Epithelial cell of proximal tubule (primary cell): ENCODE measurements at regions not wholly inside any gene's neighbourhood (a gene's known extent, or its start where the extent isn't known, plus 50 kb on each side); places are given as distances from the start of the nearest gene placed in this dataset.

Source experiments
- DNase-seq: peaks from one replicate; pipeline ENCODE4 v3.0.0-alpha.2; 2011; ENCODE audit warnings: low read depth
- H3K4me3 ChIP-seq: 2 replicates; pipeline ENCODE4 v1.5.1; 2011; ENCODE audit warnings: low read depth, mild to moderate bottlenecking, low read length
- TF ChIP-seq, protein P1 (sequence below): conservative IDR thresholded peaks from 2 replicates; pipeline ENCODE4 v1.5.1; 2012; ENCODE audit warnings: low read depth, mild to moderate bottlenecking, low read length

DNA sequence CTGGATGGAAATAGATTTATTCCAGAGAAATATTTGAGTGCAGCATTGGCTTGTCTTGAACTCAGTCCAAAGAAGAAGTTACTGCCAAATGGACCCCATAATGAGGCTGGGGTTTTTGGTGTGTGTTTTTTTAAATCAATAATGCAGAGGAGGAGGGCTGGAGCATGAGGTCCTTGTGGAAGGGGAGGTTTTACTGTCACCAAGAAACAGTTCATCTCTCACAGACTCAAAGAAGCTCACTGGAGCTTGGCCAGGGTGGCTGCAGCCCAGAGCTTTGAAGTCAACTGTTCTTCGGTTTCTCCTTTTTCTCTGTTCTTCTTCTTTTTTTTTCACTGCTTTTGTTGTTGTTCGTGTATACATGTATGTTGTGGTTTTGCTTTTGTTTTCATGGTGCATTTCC is 377.7 kb downstream of the FBXW7 start:
- no peak for DNase-seq
- TF ChIP-seq, protein P1, sequence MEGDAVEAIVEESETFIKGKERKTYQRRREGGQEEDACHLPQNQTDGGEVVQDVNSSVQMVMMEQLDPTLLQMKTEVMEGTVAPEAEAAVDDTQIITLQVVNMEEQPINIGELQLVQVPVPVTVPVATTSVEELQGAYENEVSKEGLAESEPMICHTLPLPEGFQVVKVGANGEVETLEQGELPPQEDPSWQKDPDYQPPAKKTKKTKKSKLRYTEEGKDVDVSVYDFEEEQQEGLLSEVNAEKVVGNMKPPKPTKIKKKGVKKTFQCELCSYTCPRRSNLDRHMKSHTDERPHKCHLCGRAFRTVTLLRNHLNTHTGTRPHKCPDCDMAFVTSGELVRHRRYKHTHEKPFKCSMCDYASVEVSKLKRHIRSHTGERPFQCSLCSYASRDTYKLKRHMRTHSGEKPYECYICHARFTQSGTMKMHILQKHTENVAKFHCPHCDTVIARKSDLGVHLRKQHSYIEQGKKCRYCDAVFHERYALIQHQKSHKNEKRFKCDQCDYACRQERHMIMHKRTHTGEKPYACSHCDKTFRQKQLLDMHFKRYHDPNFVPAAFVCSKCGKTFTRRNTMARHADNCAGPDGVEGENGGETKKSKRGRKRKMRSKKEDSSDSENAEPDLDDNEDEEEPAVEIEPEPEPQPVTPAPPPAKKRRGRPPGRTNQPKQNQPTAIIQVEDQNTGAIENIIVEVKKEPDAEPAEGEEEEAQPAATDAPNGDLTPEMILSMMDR, result no peak
- H3K4me3 ChIP-seq, result no peak overlapping the region

DNA sequence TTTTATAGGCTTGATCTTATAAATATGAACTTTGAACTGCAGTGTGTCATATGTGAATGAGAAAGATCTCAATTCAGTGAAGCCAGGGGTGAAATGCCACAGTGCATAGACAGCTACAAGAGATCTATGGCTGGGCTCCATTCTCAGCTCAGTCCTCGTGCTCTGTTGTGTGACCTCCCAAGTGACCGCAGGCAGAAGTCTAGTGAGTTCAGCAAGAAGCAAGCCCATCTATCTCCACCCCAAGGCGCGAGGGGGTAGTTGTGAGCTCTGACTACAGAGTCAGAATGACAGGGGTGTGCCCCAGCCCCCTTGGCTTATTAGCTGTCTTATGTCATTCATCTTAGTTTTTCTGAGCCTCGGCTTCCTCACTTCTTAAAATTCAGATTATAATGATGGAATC is 378.3 kb downstream of the FBXW7 start:
- TF ChIP-seq, protein P1, result no peak
- no peak overlapping the region for H3K4me3 ChIP-seq
- DNase-seq, result no peak

DNA sequence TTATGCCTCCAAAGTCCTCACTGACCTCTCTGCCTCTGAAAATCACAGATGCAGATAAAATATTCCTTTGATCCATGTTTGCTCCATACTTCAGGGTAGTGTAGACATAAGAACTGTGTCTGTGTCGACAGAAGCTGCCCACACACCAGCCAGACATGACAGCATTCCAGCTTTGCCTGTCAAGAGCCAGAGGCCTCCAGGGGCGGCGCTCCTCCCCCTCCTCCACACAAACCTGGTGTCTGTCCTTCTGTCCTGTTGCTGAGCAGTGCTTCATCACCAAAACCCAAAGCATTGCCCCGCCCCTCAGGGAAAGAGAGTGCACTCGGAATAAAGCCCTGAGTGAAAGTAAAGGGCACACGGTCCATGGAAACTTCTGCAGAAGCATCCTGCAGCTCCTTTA is 379.4 kb downstream of the FBXW7 start:
- DNase-seq, result no peak
- no peak overlapping the region for H3K4me3 ChIP-seq
- TF ChIP-seq, protein P1, result no peak

DNA sequence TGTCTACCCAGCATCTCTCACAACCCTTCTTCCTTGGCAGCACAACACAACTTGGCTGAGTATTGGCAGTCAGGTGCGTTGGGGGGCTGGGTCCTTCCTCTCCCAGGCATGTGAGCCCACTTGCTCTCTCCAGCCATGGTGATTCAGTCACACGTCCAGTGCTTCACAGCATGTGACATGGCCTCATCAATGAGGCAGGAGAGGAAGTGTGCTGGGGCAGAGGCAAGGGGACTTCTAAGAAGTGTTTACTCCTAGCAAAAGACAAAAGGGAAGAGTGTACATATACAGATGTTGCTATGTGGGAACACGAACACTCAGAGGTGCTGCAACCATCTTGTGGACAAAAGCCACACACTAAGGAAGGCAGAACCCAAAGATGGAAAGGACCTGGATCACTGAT is 380.8 kb downstream of the FBXW7 start:
- H3K4me3 ChIP-seq, result no peak overlapping the region
- TF ChIP-seq, protein P1, result no peak
- no peak for DNase-seq

DNA sequence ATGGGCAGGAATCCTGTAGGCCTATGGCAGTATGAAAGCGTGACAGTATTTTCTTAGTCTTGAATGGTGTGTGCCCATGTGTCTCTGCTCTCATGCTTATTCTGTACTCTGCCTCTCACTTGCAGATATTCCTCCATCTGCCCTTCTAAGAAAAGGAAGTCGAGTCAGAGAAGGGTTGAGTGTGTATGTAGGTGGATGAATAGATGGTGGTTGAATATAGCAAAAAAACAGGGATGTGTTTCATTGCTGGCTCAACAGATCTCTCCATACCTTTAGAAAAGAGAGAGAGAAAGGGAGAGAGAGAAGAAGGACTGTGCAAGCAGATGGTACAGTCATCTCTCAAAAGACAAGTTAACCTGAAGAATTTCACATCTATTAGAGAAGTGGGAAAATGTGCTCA is 381.5 kb downstream of the FBXW7 start:
- TF ChIP-seq, protein P1, result no peak

DNA sequence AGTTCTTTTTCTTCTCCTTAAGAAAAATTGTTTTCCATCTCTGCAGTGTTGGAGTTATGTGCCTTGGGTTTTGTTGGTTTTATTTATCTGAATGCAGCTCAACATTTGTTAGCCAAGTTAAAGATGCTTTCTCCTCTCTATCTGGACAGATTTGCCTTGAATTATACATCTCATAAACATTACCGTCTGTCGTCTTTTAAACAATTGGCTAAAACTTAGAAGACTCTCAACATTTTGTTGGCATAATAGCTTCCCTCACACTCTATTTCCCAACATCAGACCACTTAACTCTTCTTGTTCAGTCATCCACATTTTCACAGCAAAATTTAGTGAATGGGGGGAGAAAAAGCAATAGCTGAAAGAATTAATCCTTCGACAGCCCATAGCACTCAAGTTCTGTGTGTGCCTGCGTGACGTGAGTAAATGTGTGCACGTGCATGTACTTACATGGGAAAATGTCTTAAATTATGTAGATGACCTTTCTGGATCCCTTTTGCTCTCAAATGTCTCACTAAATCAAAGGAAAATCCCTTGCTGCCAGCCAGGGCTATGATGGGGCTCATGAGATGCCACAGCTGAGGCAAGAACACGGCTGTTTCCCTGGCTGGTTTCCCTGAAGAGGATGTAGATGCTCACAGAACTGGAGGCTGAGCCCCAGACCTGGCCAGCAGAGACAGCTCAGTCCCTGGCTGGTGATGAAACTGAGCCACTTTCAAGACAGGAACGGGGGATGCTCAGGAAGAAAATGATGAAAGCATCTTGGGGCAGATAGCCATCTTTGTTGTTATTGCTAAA is 382.2 kb downstream of the FBXW7 start:
- DNase-seq, result no peak
- H3K4me3 ChIP-seq, result no peak overlapping the region
- TF ChIP-seq, protein P1, result no peak

More for the DNA sequence above, 381.5 kb downstream of the FBXW7 start:
- no peak for DNase-seq
- no peak overlapping the region for H3K4me3 ChIP-seq

DNA sequence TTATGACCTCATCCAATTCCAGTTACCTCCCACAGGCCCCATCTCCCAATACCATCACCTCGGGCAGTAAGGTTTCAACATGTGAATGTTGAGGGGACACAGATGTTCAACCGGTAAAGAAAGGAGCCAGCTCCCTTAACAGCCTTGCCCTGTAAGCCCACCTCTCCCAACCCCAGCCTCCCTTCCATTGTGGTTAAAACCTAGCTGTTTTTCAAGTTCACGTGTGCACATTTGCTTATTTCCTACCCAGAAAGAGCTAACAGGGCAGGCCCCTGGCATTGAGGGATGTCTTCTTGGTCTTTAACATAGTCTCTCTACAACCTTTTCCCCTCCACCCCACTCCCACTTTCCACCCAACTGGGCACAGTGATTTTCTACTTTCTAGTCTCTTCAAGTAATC is 385.7 kb downstream of the FBXW7 start:
- TF ChIP-seq, protein P1, result no peak
- no peak for DNase-seq
- no peak overlapping the region for H3K4me3 ChIP-seq
